ENCODE measurements at regions not wholly inside any gene's neighbourhood (a gene's known extent, or its start where the extent isn't known, plus 50 kb on each side); places are given as distances from the start of the nearest gene placed in this dataset.

DNA sequence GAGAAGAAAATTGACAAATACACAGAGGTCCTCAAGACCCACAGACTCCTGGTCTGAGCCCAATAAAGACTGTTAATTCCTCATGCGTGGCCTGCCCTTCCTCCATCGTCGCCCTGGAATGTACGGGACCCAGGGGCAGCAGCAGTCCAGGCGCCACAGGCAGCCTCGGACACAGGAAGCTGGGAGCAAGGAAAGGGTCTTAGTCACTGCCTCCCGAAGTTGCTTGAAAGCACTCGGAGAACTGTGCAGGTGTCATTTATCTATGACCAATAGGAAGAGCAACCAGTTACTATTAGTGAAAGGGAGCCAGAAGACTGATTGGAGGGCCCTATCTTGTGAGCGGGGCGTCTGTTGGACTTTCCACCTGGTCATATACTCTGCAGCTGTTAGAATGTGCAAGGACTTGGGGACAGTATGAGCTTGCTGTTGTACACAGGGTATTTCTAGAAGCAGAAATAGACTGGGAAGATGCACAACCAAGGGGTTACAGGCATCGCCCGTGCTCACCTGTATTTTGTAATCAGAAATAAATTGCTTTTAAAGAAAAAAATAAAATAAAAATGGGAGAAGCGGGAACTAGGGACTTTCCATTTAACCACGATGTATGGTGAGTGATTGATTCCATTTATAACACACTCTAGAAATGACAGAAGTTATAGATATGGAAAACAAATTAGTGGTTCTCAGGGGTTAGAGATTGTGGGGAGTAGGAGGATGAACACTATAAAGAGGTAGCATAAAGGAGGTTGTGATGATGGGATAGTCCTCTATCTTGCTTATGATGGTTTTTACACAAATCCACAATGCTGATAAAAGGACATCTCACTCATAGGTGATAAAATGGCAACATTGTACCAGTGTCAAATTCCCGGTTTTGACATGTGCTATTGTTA is 244.7 kb downstream of the MRPL39 start:
- TF ChIP-seq EZH2phosphoT487 (IDR thresholded peaks at IDR 0.05; ENCODE audit: borderline replicate concordance) (no peak), CTCF (conservative IDR thresholded peaks at IDR 0.05; ENCODE audit: low read length) (no peak)

GRCh38 chr21:25361765-25362164 is 245.5 kb downstream of the MRPL39 start:
- Histone ChIP-seq H3K79me2 (ENCODE audit: insufficient read depth, low read length) (no peaks in the 10 kb centered on the region), H3K27me3 (ENCODE audit: insufficient read depth, low read length, poor library complexity, severe bottlenecking) (no peaks in the 10 kb centered on the region), H3K9ac (ENCODE audit: low read depth, low read length, poor library complexity, severe bottlenecking) (no peak overlapping the region), H4K20me1 (ENCODE audit: insufficient read depth, low read length, poor library complexity, severe bottlenecking) (no peaks in the 10 kb centered on the region), H2AFZ (ENCODE audit: low read length) (no peak overlapping the region), H3K4me3 (ENCODE audit: low read length, poor library complexity, severe bottlenecking) (no peak overlapping the region), H3K9me3 (ENCODE audit: insufficient read depth, low read depth, low read length) (no peaks in the 10 kb centered on the region), H3K9me2 (replicated peaks; ENCODE audit: low read depth, low read length) (no peaks in the 10 kb centered on the region), H3K4me1 (ENCODE audit: insufficient read depth, low read length, poor library complexity, severe bottlenecking) (no peaks in the 10 kb centered on the region), H3K36me3 (ENCODE audit: insufficient read depth, low read length) (no peaks in the 10 kb centered on the region), H3K4me2 (ENCODE audit: low read depth, low read length, poor library complexity, severe bottlenecking) (no peak overlapping the region), H3F3A (ENCODE audit: low read depth) (no peaks in the 10 kb centered on the region)
- TF ChIP-seq EZH2phosphoT487 (IDR thresholded peaks at IDR 0.05; ENCODE audit: borderline replicate concordance) (no peak), CTCF (conservative IDR thresholded peaks at IDR 0.05; ENCODE audit: low read length) (no peak)

More for the DNA sequence above, 244.7 kb downstream of the MRPL39 start:
- H3K4me3 ChIP-seq (ENCODE audit: low read length, poor library complexity, severe bottlenecking), result no peak overlapping the region
- H3K36me3 ChIP-seq (ENCODE audit: insufficient read depth, low read length), result no peaks in the 10 kb centered on the region
- no peaks in the 10 kb centered on the region for H3K4me1 ChIP-seq (ENCODE audit: insufficient read depth, low read length, poor library complexity, severe bottlenecking)
- no peaks in the 10 kb centered on the region for H3K79me2 ChIP-seq (ENCODE audit: insufficient read depth, low read length)
- H3K9me2 ChIP-seq (replicated peaks; ENCODE audit: low read depth, low read length), result no peaks in the 10 kb centered on the region
- no peaks in the 10 kb centered on the region for H3K9me3 ChIP-seq (ENCODE audit: insufficient read depth, low read depth, low read length)
- H3K9ac ChIP-seq (ENCODE audit: low read depth, low read length, poor library complexity, severe bottlenecking), result no peak overlapping the region
- no peaks in the 10 kb centered on the region for H3K27me3 ChIP-seq (ENCODE audit: insufficient read depth, low read length, poor library complexity, severe bottlenecking)
- H4K20me1 ChIP-seq (ENCODE audit: insufficient read depth, low read length, poor library complexity, severe bottlenecking), result no peaks in the 10 kb centered on the region
- no peak overlapping the region for H3K4me2 ChIP-seq (ENCODE audit: low read depth, low read length, poor library complexity, severe bottlenecking)
- no peak overlapping the region for H2AFZ ChIP-seq (ENCODE audit: low read length)
- H3F3A ChIP-seq (ENCODE audit: low read depth), result no peaks in the 10 kb centered on the region

GRCh38 chr21:25361097-25361496 is 246.2 kb downstream of the MRPL39 start:
- Histone ChIP-seq H3K4me1 (ENCODE audit: insufficient read depth, low read length, poor library complexity, severe bottlenecking) (no peaks in the 10 kb centered on the region), H4K20me1 (ENCODE audit: insufficient read depth, low read length, poor library complexity, severe bottlenecking) (no peaks in the 10 kb centered on the region), H3K9me2 (replicated peaks; ENCODE audit: low read depth, low read length) (no peaks in the 10 kb centered on the region), H3K36me3 (ENCODE audit: insufficient read depth, low read length) (no peaks in the 10 kb centered on the region), H3K9ac (ENCODE audit: low read depth, low read length, poor library complexity, severe bottlenecking) (no peak overlapping the region), H3K27me3 (ENCODE audit: insufficient read depth, low read length, poor library complexity, severe bottlenecking) (no peaks in the 10 kb centered on the region), H3K79me2 (ENCODE audit: insufficient read depth, low read length) (no peaks in the 10 kb centered on the region), H3K4me3 (ENCODE audit: low read length, poor library complexity, severe bottlenecking) (no peak overlapping the region), H3K4me2 (ENCODE audit: low read depth, low read length, poor library complexity, severe bottlenecking) (no peak overlapping the region), H3F3A (ENCODE audit: low read depth) (no peaks in the 10 kb centered on the region), H2AFZ (ENCODE audit: low read length) (no peak overlapping the region), H3K9me3 (ENCODE audit: insufficient read depth, low read depth, low read length) (no peaks in the 10 kb centered on the region)
- TF ChIP-seq EZH2phosphoT487 (IDR thresholded peaks at IDR 0.05; ENCODE audit: borderline replicate concordance), result no peak
- TF ChIP-seq CTCF (conservative IDR thresholded peaks at IDR 0.05; ENCODE audit: low read length), result no peak

Measured in Loucy (cell line).